ENCODE measurements at regions not wholly inside any gene's neighbourhood (a gene's known extent, or its start where the extent isn't known, plus 50 kb on each side); places are given as distances from the start of the nearest gene placed in this dataset.

DNA sequence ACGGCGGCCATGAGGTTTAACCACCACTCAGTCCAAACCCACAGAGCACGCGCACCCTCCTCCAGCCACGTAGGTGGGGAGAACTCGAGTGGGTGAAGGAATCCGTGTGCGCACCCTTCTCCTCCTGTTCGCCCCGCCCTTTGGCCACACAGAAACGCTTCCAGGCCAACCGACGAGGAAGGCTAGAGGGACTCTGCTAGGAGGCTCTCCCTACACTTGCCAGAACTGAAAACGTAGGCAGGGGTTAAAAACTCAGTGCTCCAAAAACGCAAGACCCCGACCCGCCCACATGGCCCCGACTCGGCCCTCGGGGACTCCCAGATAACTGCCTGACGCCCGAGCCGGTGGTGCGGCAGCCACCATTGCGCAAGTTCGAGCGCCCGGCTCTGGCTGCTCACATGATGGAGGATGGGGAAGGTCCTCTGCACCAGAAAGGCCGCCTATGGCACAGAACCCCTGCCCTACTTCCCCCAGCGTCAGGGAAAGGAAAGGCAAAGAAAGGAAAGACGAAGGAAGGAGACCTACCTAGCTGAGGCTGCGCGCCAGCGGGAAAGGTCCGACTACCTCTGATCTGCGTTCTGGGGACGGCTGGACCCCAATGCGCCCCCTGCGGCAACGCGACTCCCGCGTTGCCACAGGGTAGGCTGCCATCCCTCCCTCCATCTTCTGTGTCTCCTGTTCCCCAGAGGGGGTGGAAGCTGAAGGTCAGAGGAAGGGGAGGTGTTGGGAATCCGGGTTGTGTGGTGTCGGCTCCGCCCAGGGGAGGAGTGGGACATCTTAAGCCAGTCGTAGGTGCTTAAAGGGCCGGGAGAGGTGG, 201.9 kb upstream of the AGTR2 start:
- no peaks in the 10 kb centered on the region for H3K9me3 Mint-ChIP-seq (ENCODE audit: insufficient read depth)
- H2AFZ ChIP-seq (ENCODE audit: insufficient read depth, low read depth, low read length, poor library complexity, severe bottlenecking), result no peak overlapping the region
- WGBS (ENCODE audit: insufficient coverage), result 9% methylated on average over 7 of the region's 48 CpGs
- peaks cover 0 to 2% (median 0%) of the 10 kb centered on the region in 4 experiments for H3K27me3 ChIP-seq (replicated peaks in 1 of 4; ENCODE audit: control extremely low read depth in 1 of 4, control insufficient read depth in 3 of 4, insufficient read depth in 4 of 4, low read length in 3 of 4)
- ChIA-PET POLR2A (no interaction called here), CTCF (no interaction called here)
- H3K27ac ChIP-seq (ENCODE audit: low read length in 2 of 2), result no peak overlapping the region
- H3K27me3 Mint-ChIP-seq, result peaks cover 32% of the 10 kb centered on the region
- no peak overlapping the region for H3K27ac Mint-ChIP-seq
- no peaks in the 10 kb centered on the region for H3K4me1 ChIP-seq (ENCODE audit: control insufficient read depth in 2 of 2, insufficient read depth in 2 of 2, low read length in 2 of 2)
- no peak overlapping the region for H3K4me3 ChIP-seq (ENCODE audit: control extremely low read depth in 1 of 5, extremely low read depth in 1 of 5, insufficient read depth in 1 of 5, low read depth in 2 of 5, low read length in 4 of 5)
- intact Hi-C loops (cut with micrococcal nuclease), result no loop called here
- no peak for TF ChIP-seq EZH2 (IDR thresholded peaks at IDR 0.05; ENCODE audit: borderline replicate concordance, insufficient read depth, low read depth, low read length, poor library complexity, severe bottlenecking)
- TF ChIP-seq, protein P1, sequence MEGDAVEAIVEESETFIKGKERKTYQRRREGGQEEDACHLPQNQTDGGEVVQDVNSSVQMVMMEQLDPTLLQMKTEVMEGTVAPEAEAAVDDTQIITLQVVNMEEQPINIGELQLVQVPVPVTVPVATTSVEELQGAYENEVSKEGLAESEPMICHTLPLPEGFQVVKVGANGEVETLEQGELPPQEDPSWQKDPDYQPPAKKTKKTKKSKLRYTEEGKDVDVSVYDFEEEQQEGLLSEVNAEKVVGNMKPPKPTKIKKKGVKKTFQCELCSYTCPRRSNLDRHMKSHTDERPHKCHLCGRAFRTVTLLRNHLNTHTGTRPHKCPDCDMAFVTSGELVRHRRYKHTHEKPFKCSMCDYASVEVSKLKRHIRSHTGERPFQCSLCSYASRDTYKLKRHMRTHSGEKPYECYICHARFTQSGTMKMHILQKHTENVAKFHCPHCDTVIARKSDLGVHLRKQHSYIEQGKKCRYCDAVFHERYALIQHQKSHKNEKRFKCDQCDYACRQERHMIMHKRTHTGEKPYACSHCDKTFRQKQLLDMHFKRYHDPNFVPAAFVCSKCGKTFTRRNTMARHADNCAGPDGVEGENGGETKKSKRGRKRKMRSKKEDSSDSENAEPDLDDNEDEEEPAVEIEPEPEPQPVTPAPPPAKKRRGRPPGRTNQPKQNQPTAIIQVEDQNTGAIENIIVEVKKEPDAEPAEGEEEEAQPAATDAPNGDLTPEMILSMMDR (IDR thresholded peaks at IDR 0.05), result no peak
- H3K9me3 ChIP-seq (ENCODE audit: control extremely low read depth in 1 of 3, control insufficient read depth in 2 of 3, insufficient read depth in 1 of 3, low read length in 2 of 3), result peaks cover 0 to 9% (median 0%) of the 10 kb centered on the region in 3 donors
- H3K36me3 ChIP-seq (replicated peaks in 1 of 2; ENCODE audit: control extremely low read depth in 1 of 2, control insufficient read depth in 1 of 2, extremely low read depth in 1 of 2, insufficient read depth in 2 of 2, low read length in 1 of 2), result no peaks in the 10 kb centered on the region
- no peak for ATAC-seq (ENCODE audit: low read depth)
- H3K79me2 ChIP-seq (ENCODE audit: control insufficient read depth, insufficient read depth, low read length), result no peaks in the 10 kb centered on the region
- H4K20me1 ChIP-seq (ENCODE audit: control insufficient read depth, insufficient read depth, low read length, poor library complexity, severe bottlenecking), result no peaks in the 10 kb centered on the region
- H3K4me2 ChIP-seq (replicated peaks; ENCODE audit: low read depth, low read length, poor library complexity, severe bottlenecking), result no peak overlapping the region
- no peaks in the 10 kb centered on the region for H3K4me1 Mint-ChIP-seq
- peak overlapping the region; percentile 66 for H3K4me3 Mint-ChIP-seq
- no peak for DNase-seq
- no peak overlapping the region for H3K9ac ChIP-seq (ENCODE audit: low read length)

DNA sequence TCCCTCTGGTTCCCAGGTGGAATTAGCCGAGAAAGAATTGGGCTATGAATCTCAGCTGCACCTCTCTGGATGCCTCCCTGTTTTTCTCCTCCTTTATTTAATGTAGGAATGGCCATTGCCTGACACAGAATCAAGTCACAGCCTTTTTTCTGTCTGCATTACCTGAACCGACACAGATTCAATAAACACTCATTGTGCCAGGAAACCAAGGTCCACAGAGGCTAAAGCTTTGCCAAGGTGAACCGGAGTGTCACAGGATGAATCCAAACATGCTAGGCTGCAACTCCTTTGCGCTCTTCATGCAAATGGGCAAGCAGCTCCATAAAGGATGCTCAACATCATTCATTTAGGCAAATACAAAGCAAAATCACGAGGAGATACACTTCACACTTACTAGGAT, 199.8 kb upstream of the AGTR2 start:
- H3K4me3 ChIP-seq (ENCODE audit: control extremely low read depth in 1 of 5, extremely low read depth in 1 of 5, insufficient read depth in 1 of 5, low read depth in 2 of 5, low read length in 4 of 5), result no peak overlapping the region
- Mint-ChIP-seq H3K4me1 (no peaks in the 10 kb centered on the region), H3K4me3 (no peak overlapping the region), H3K27me3 (peaks cover 19% of the 10 kb centered on the region), H3K27ac (no peak overlapping the region), H3K9me3 (ENCODE audit: insufficient read depth) (peaks cover 2% of the 10 kb centered on the region)
- no peak overlapping the region for H3K9ac ChIP-seq (ENCODE audit: low read length)
- POLR2A ChIA-PET, result no interaction called here
- no peak for ATAC-seq (ENCODE audit: low read depth)
- intact Hi-C loops (cut with micrococcal nuclease), result no loop called here
- peaks cover 0 to 2% (median 0%) of the 10 kb centered on the region in 4 experiments for H3K27me3 ChIP-seq (replicated peaks in 1 of 4; ENCODE audit: control extremely low read depth in 1 of 4, control insufficient read depth in 3 of 4, insufficient read depth in 4 of 4, low read length in 3 of 4)
- DNase-seq, result no peak
- TF ChIP-seq, protein P1 (IDR thresholded peaks at IDR 0.05), result no peak
- no peak for TF ChIP-seq EZH2 (IDR thresholded peaks at IDR 0.05; ENCODE audit: borderline replicate concordance, insufficient read depth, low read depth, low read length, poor library complexity, severe bottlenecking)
- H3K4me1 ChIP-seq (ENCODE audit: control insufficient read depth in 2 of 2, insufficient read depth in 2 of 2, low read length in 2 of 2), result no peaks in the 10 kb centered on the region
- no peaks in the 10 kb centered on the region for H4K20me1 ChIP-seq (ENCODE audit: control insufficient read depth, insufficient read depth, low read length, poor library complexity, severe bottlenecking)
- no peaks in the 10 kb centered on the region for H3K79me2 ChIP-seq (ENCODE audit: control insufficient read depth, insufficient read depth, low read length)
- H2AFZ ChIP-seq (ENCODE audit: insufficient read depth, low read depth, low read length, poor library complexity, severe bottlenecking), result no peak overlapping the region
- H3K36me3 ChIP-seq (replicated peaks in 1 of 2; ENCODE audit: control extremely low read depth in 1 of 2, control insufficient read depth in 1 of 2, extremely low read depth in 1 of 2, insufficient read depth in 2 of 2, low read length in 1 of 2), result no peaks in the 10 kb centered on the region
- CTCF ChIA-PET, result no interaction called here
- H3K9me3 ChIP-seq (ENCODE audit: control extremely low read depth in 1 of 3, control insufficient read depth in 2 of 3, insufficient read depth in 1 of 3, low read length in 2 of 3), result peaks cover 0 to 12% (median 0%) of the 10 kb centered on the region in 3 donors
- H3K27ac ChIP-seq (ENCODE audit: low read length in 2 of 2), result no peak overlapping the region
- WGBS (ENCODE audit: insufficient coverage), result 90% methylated on average over 2 of the region's 5 CpGs
- H3K4me2 ChIP-seq (replicated peaks; ENCODE audit: low read depth, low read length, poor library complexity, severe bottlenecking), result no peak overlapping the region
